ENCODE measurements at regions not wholly inside any gene's neighbourhood (a gene's known extent, or its start where the extent isn't known, plus 50 kb on each side); places are given as distances from the start of the nearest gene placed in this dataset.

DNA sequence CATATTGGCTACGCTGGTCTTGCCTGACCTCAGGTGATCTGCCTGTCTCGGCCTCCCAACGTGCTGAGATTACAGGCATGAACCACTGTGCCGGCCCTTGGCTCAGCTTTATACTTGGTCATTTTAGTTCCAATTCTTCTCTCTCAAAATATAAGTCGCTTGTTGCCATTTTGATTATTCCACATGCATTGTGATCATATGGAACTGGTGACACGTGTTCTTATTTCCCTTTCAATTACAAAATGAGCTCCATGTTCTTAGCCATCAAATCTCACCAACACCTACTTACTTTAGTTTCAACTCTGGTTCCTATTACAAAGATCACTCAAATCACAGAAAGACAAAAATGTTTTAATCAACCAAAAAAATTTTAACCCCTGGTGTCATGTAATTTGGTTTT, 1711.7 kb downstream of the TP53TG3F start:
- TF ChIP-seq, protein P1, sequence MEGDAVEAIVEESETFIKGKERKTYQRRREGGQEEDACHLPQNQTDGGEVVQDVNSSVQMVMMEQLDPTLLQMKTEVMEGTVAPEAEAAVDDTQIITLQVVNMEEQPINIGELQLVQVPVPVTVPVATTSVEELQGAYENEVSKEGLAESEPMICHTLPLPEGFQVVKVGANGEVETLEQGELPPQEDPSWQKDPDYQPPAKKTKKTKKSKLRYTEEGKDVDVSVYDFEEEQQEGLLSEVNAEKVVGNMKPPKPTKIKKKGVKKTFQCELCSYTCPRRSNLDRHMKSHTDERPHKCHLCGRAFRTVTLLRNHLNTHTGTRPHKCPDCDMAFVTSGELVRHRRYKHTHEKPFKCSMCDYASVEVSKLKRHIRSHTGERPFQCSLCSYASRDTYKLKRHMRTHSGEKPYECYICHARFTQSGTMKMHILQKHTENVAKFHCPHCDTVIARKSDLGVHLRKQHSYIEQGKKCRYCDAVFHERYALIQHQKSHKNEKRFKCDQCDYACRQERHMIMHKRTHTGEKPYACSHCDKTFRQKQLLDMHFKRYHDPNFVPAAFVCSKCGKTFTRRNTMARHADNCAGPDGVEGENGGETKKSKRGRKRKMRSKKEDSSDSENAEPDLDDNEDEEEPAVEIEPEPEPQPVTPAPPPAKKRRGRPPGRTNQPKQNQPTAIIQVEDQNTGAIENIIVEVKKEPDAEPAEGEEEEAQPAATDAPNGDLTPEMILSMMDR (IDR thresholded peaks at IDR 0.05; ENCODE audit: control extremely low read depth, extremely low read depth, low read depth, missing control alignments): no peak
- ChIA-PET CTCF (no interaction called here), POLR2A (no interaction called here)
- no peak for DNase-seq (ENCODE audit: extremely low spot score)

DNA sequence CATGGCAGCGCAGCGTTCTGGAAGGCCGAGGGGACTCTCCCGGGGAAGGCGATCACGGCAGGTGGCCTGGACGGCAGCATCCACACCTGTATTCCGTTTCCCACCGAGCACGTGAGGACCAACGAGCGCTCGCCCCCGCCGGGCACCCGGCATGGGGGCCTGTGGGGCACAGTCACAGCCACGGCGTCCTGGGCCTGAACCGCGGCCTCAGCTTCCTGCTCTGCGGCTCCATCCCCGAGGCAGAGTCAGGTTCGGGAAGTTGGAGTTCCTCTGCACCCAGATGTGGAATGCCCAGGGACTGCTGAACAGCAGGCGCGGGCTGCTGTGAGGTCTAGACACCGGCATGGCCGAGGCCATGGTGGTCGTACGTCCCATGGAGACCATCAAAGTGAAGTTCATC, 1713.9 kb downstream of the TP53TG3F start:
- DNase-seq (ENCODE audit: extremely low spot score): no peak
- TF ChIP-seq, protein P1 (IDR thresholded peaks at IDR 0.05; ENCODE audit: control extremely low read depth, extremely low read depth, low read depth, missing control alignments): no peak
- CTCF ChIA-PET: no interaction called here
- POLR2A ChIA-PET: no interaction called here

DNA sequence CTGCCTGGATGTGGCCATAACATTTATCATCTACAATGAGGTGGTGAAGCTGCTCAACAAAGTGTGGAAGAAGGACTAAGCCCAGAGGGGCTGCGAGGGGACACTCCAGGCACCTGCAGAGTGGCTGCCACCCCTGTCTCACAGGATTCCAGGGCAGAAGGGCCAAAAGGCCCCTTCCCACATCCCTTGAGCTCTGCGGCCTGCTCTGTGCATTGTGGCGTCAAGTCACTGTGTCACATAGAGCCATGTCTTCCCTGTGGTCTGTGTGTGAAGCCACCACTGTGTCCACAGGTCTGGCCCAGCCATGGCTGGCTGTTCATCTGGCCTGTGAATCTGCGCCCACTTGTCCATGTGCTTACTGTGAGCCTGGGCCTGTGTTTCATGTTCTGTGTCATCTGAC, 1714.6 kb downstream of the TP53TG3F start:
- DNase-seq (ENCODE audit: extremely low spot score): no peak
- CTCF ChIA-PET: no interaction called here
- TF ChIP-seq, protein P1 (IDR thresholded peaks at IDR 0.05; ENCODE audit: control extremely low read depth, extremely low read depth, low read depth, missing control alignments): no peak
- POLR2A ChIA-PET: no interaction called here

DNA sequence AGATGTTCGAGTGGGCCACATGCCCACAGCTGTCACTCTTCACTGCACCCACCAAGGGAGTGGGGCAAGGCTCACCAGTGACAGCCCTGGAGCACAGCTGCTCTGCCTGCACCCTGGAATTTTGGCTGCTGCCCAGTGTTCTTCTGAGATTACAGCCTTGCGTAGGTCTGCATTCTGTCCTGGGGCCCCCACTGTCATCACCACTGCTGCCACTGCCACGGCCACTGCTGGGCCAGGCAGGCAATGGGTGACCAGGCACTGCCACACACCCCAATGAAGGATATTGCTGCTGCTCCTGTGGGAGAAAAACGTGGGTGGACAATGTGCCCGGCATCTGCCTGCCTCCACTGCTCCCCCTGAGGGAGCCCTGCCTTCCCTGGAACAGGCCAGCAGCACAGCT, 1717.0 kb downstream of the TP53TG3F start:
- TF ChIP-seq, protein P1 (IDR thresholded peaks at IDR 0.05; ENCODE audit: control extremely low read depth, extremely low read depth, low read depth, missing control alignments): no peak
- DNase-seq (ENCODE audit: extremely low spot score): no peak
- ChIA-PET CTCF (no interaction called here), POLR2A (no interaction called here)

DNA sequence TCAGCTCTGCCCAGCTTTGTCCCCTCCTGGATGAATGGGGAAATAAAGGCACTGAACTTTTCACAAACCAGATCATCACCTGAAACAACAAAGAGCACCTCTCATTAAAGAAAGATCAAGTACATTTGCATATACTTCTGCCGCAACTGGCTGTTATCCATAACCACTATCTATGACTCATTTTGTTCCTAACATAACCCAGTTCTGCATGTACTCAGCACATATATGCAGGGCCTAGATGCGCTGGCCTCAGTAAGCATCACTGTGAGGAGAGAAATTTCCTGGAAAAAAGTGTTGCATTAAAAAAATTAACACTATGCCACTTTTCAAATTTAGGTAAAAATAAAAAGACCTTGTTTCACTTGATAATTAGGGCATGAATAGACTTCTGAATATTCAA, 1718.4 kb downstream of the TP53TG3F start:
- no peak for DNase-seq (ENCODE audit: extremely low spot score)
- CTCF ChIA-PET: no interaction called here
- POLR2A ChIA-PET: no interaction called here
- TF ChIP-seq, protein P1 (IDR thresholded peaks at IDR 0.05; ENCODE audit: control extremely low read depth, extremely low read depth, low read depth, missing control alignments): no peak

DNA sequence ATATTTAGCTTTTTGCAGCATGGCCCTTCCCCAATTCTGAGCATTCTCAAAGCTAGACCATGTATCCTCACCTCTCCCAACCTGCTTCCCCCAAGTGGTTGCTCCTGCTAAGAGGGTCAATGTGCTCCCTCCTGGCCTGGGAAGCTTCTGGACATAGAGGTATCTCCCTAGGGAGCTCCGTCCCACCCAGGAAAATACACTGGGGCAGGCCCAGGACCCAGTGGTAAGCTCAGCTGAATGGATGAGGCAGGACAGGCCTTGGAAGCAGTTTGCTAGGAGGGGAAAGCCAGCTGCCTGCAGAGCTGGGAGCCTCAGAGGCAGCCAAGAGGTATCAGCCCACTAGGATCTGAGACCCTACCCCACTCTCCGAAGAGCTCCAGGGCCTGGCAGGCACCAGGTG, 1721.6 kb downstream of the TP53TG3F start:
- POLR2A ChIA-PET: no interaction called here
- DNase-seq (ENCODE audit: extremely low spot score): no peak
- TF ChIP-seq, protein P1 (IDR thresholded peaks at IDR 0.05; ENCODE audit: control extremely low read depth, extremely low read depth, low read depth, missing control alignments): no peak
- CTCF ChIA-PET: interaction anchor here (1.2 kb wide), 1 partner anchor 148 kb away, joined by 3 read pairs; no protein-coding TSS in a partner anchor
